ENCODE measurements at regions not wholly inside any gene's neighbourhood (a gene's known extent, or its start where the extent isn't known, plus 50 kb on each side); places are given as distances from the start of the nearest gene placed in this dataset.
A peak's percentile ranks its signal among the peaks of the same experiment; 100 is the strongest.

DNA sequence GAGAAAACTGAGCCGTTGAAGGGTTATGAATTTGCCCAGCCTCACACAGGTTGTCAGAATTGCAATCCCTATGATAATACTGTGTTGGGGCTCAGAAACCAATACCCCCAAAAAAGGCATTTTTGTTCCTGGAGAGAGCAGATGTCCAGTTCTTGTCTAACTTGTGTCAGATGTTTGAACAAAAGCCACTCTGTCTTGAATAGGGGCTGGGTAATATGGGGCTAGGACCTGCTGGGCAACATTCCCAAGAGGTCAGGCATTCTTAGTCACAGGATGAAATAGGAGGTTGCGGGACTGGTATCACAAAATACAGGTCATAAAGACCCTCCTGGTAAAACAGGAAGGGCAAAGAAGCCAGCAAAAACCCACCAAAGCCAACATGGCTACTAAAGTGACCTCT is 482.1 kb downstream of the IPMK start:
- no peak for DNase-seq

- no peak for DNase-seq
These were observed 482.6 kb downstream of the IPMK start for GRCh38 chr10:57785068-57785467.

DNA sequence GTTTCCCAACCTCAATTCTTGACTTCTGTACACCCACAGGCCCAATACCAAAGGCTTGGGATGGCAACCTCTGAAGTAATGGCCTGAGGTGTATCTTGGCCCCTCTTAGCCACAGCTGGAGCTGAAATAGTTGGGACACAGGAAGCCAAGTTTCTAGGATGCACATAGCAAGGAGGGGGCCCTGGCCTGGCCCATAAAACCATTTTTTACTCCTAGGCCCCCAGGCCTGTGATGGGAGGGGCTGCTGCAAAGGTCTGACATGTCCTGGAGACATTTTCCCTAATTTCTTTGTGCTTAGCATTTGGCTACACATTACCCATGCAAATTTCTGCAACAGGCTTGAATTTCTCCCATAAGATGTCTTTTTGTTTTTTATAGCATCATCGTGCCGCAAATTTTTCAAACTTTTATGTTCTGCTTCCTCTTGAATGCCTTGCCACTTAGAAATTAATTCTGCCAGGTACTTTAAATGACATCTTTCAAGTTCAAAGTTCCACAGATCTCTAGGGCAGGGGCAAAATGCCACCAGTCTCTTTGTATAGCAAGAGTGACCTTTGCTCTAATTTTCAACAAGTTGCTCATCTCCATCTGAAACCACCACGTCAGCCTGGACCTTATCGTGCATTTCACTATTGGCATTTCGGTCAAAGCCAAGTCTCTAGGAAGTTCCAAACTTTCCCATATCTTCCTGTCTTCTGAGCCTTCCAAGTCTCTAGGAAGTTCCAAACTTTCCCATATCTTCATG is 490.8 kb downstream of the IPMK start:
- no peak for DNase-seq

- no peak for DNase-seq
These were observed 492.4 kb downstream of the IPMK start for GRCh38 chr10:57775250-57775649.

DNA sequence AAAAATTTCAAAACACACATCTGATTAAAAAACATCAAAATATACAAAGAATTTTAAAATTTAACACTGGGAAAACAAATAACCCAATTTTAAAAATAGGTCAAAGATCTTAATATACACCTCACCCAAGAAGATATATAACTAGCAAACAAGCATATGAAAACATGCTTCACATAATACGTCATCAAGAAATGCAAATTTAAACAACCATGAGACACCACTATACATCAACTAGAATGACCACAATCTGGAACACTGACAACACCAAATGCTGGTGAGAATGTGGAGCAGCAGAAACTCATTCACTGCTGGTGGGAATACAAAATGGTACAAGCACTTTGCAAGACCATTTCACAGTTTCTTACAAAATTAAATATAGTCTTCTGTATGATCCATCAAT is 498.4 kb downstream of the IPMK start:
- no peak for DNase-seq

GRCh38 chr10:57759777-57760176 is 507.9 kb downstream of the IPMK start:
- DNase-seq = no peak

DNA sequence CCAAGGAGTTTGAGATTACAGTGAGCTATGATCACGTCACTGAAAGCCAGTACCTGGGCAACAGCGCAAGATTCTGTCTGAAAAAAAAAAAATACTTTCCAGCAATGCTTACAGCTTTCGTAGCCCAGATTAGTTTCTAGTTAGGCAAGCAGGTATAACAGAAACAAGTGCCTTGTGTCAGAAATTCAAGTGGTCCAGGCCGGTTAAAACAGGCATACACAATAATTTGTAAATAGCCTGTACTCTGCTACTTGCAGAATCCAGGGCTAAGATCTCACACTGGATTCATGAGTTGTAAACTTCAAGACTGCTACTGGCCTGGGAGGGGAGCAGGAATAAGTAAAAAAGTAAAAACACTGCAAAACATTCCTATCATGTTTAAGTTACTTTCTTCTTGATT is 512.9 kb downstream of the IPMK start:
- no peak for DNase-seq

GRCh38 chr10:57743711-57744110 is 524.0 kb downstream of the IPMK start:
- DNase-seq = no peak

DNA sequence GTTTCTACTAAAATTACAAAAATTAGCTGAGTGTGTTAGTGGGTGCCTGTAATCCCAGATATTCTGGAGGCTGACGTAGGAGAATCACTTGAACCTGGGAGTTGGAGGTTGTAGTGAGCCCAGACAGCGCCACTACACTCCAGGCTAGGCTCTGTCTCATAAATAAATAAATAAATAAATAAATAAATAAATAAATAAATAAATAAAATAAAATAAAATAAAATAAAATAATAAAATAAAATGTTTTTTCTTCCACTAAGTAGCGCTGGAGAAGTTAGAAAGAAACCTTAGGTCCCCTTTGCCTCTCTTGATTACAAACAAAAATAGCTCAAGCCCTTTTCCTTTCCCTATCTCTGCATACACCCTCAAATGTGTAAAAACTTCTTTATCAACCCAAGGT is 525.9 kb downstream of the IPMK start:
- DNase-seq = no peak

- DNase-seq = no peak
These were observed 544.4 kb downstream of the IPMK start for GRCh38 chr10:57723305-57723704.

- DNase-seq = peak; percentile 29
These were observed 550.8 kb downstream of the IPMK start for GRCh38 chr10:57716884-57717283.

GRCh38 chr10:57715233-57715632 is 552.5 kb downstream of the IPMK start:
- no peak for DNase-seq

- DNase-seq = no peak
These were observed 560.4 kb downstream of the IPMK start for GRCh38 chr10:57707300-57707658.

DNA sequence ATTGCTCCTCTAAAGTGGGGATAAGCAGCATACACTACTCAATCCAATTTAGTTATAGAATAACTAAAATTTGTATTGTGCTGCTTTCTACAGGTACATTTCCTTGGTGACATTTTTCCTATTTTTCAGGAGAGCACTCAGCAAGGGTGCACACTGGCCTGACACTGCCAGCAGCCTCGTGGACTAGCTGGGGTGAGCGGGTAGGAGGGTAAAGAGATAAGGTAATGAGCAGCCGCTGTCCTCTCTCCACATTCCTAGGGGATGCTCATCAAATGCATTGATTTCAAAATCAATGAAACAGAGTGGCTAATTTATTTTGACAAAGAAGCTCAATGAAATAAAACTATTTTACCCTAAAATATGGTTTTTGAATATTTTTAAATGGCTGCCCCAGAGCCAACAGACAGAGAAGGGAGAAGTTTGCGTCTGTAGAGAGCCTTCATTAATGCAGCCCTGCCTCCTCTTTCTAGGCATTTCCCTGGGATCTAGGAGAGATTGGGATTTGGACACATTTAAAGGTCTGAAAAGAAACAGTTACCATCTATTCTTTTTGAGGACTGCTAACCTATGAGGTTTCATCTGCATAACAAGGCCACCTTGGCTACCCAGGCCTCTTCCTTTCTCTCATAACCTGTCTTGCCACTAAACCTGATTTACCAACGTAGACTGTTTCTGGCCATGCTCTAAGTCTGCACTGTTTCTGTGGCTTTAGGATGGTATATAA is 561.0 kb downstream of the IPMK start:
- DNase-seq = no peak

DNA sequence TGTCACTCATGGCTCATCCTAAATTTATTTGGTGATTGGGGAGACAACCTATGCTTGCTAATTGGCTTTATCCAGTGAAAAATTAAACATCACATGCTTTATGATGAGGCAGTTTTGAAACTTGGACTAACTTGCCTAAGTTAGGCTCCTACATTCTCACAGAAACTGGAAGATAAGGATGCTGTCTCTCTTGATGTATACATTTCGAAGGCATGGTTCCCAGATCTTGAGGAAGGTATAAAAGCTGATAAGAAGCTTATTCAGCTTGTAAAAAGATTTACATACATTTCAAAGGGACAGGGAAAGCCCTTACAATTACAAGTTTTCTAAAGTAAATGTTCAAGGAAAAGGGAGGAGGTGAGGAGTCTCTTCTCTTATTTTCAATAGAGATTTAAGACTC is 561.7 kb downstream of the IPMK start:
- DNase-seq = no peak

GRCh38 chr10:57699944-57700343 is 567.8 kb downstream of the IPMK start:
- peak; percentile 22 for DNase-seq

DNA sequence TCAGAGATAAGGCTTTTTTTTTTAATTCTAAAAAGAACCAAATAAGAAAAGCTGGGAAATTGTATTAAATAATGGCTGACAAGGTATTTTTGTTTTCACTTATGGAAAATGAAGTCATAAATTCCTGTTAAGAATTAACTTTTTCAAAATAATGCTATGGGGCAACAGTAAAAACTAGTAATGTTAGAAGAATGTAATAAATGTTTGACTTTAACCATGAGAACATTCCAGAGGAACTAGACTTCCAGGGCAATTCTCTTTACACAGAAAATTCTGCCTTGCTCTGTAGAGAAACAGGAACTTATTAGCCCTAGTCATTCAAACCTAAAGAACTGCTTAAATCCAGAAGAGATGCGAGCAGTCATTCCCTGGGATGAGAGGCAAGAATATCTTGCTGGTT is 571.1 kb downstream of the IPMK start:
- peak; percentile 93 for DNase-seq

DNA sequence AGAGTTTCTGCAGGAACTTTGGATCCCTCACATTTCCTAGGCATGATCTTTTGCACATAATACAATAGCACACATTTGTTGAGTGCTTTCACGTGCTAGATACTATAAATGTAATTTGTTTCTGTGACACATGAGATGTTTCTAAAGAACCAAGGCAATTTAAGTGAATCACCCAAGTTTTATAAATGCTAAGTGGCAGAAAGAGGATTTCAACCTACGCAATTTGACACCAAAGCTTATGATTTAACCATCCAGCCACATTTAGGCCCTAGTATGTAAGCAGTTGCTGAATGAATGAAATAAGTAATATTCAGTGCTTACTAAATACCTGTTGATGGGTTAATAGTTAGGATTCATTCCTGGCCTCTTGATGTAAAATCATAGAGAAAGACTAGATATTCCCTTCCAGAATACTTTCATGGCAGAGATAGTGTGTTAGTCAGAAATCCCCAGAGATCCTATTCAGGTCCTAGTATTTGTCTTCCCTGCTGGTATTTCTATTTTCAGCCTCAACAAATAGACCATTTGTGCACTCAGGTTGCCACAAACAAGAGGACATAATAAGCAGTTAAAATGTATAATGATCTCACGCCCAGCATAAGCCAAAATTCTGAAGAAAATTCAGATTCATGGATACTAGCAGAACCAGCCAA is 572.6 kb downstream of the IPMK start:
- DNase-seq = peak; percentile 29

GRCh38 chr10:57692255-57692980 is 575.3 kb downstream of the IPMK start:
- DNase-seq = peak; percentile 91

- no peak for DNase-seq
These were observed 577.9 kb downstream of the IPMK start for GRCh38 chr10:57689596-57690297.

DNA sequence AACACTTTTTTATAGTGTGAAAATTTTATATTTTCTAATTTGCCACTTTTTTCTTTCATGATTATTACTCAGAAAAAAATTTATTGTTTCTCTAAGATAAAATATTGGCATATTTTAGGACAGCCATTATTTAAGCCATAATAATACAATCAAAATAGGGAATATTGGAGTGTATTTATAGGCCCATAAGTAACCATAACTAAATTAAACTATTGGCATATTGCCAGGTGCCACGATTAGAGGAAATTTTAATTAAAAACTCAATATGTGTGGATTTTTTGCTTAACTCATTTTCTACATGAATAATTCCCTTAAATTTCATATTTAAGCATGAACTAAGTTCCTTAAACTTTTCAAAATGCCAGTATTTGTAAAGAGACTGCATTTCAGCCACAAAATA is 587.8 kb downstream of the IPMK start:
- no peak for DNase-seq

DNA sequence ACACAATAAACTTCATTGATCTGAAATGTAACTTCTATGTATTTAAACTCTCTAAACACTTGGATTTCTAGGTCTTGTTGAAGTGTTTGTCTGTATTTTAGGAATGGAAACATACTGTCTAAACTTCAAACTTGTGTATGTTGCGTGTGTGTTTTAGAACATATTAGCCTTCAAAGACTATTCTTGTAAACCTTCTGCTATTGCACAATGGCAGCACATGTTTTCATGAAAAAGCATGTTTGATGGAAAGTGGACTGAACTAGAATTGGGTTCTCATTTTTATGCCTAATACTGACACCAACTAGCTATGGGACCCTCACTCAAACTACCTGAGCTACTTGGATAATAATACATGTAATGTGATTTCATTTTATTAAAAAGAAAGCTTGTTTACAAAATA is 592.6 kb downstream of the IPMK start:
- DNase-seq = no peak
